Central memory CD4-positive, alpha-beta T cell (primary cell): ENCODE measurements at regions not wholly inside any gene's neighbourhood (a gene's known extent, or its start where the extent isn't known, plus 50 kb on each side); places are given as distances from the start of the nearest gene placed in this dataset.
"Not testable (repeated sequence)": the region's sequence is repeated elsewhere in the genome, so short reads cannot be mapped to it uniquely, and the experiment has no call there.

ENCODE experiments used
- DNase-seq: peaks from one replicate; pipeline ENCODE4 v3.0.0; 2022

GRCh38 chr1:218494449-218494852 is 149.3 kb downstream of the TGFB2 start:
- DNase-seq, result no peak

GRCh38 chr1:218495931-218496330 is 150.8 kb downstream of the TGFB2 start:
- DNase-seq, result no peak

GRCh38 chr1:218496561-218496960 is 151.4 kb downstream of the TGFB2 start:
- no peak for DNase-seq

- no peak for DNase-seq
Observed at GRCh38 chr1:218498056-218498938, 153.2 kb downstream of the TGFB2 start.

- no peak for DNase-seq
Observed at GRCh38 chr1:218499011-218499691, 154.0 kb downstream of the TGFB2 start.

- DNase-seq, result no peak
Observed at GRCh38 chr1:218499911-218500310, 154.8 kb downstream of the TGFB2 start.

GRCh38 chr1:218501161-218501560 is 156.0 kb downstream of the TGFB2 start:
- no peak for DNase-seq

GRCh38 chr1:218502383-218502782 is 157.2 kb downstream of the TGFB2 start:
- DNase-seq, result no peak

GRCh38 chr1:218503102-218503501 is 158.0 kb downstream of the TGFB2 start:
- DNase-seq, result no peak

GRCh38 chr1:218507355-218508002 is 162.3 kb downstream of the TGFB2 start:
- DNase-seq, result no peak

- DNase-seq, result no peak
Observed at GRCh38 chr1:218510153-218510772, 165.1 kb downstream of the TGFB2 start.

- DNase-seq, result no peak
Observed at GRCh38 chr1:218513328-218513727, 168.2 kb downstream of the TGFB2 start.

- DNase-seq, result no peak
Observed at GRCh38 chr1:218514689-218515088, 169.6 kb downstream of the TGFB2 start.

- DNase-seq, result no peak
Observed at GRCh38 chr1:218516526-218516925, 171.4 kb downstream of the TGFB2 start.

GRCh38 chr1:218517459-218517858 is 172.3 kb downstream of the TGFB2 start:
- no peak for DNase-seq

- DNase-seq, result no peak
Observed at GRCh38 chr1:218518216-218518740, 173.1 kb downstream of the TGFB2 start.

GRCh38 chr1:218520646-218521045 is 175.5 kb downstream of the TGFB2 start:
- DNase-seq, result not testable (repeated sequence)

- DNase-seq, result peak; percentile 1
Observed at GRCh38 chr1:218521414-218522169, 176.5 kb downstream of the TGFB2 start.

GRCh38 chr1:218524526-218524925 is 179.4 kb downstream of the TGFB2 start:
- no peak for DNase-seq

- DNase-seq, result no peak
Observed at GRCh38 chr1:218525031-218525430, 179.9 kb downstream of the TGFB2 start.

GRCh38 chr1:218525451-218526197 is 180.5 kb downstream of the TGFB2 start:
- DNase-seq, result no peak
